ENCODE measurements at regions not wholly inside any gene's neighbourhood (a gene's known extent, or its start where the extent isn't known, plus 50 kb on each side); places are given as distances from the start of the nearest gene placed in this dataset.

GRCh38 chr7:4610768-4611467, 71.2 kb upstream of the FOXK1 start:
- Histone ChIP-seq H3K9me3 (no peaks in the 10 kb centered on the region), H3K27me3 (no peaks in the 10 kb centered on the region), H3K36me3 (no peaks in the 10 kb centered on the region), H3K4me1 (no peaks in the 10 kb centered on the region), H3K4me3 (ENCODE audit: low read depth, low read length) (no peak overlapping the region)
- peak; percentile 49 for DNase-seq
- TF ChIP-seq CTCF (IDR thresholded peaks at IDR 0.05; ENCODE audit: low read depth, low read length), result peak; percentile 76

GRCh38 chr7:4612237-4612636, 69.9 kb upstream of the FOXK1 start:
- no peak for DNase-seq
- Histone ChIP-seq H3K4me1 (no peaks in the 10 kb centered on the region), H3K9me3 (no peaks in the 10 kb centered on the region), H3K4me3 (ENCODE audit: low read depth, low read length) (no peak overlapping the region), H3K36me3 (no peaks in the 10 kb centered on the region), H3K27me3 (no peaks in the 10 kb centered on the region)
- TF ChIP-seq CTCF (IDR thresholded peaks at IDR 0.05; ENCODE audit: low read depth, low read length), result no peak

- Histone ChIP-seq H3K4me3 (ENCODE audit: low read depth, low read length) (no peak overlapping the region), H3K36me3 (no peaks in the 10 kb centered on the region), H3K9me3 (no peaks in the 10 kb centered on the region), H3K27me3 (no peaks in the 10 kb centered on the region), H3K4me1 (no peaks in the 10 kb centered on the region)
- no peak for TF ChIP-seq CTCF (IDR thresholded peaks at IDR 0.05; ENCODE audit: low read depth, low read length)
- no peak for DNase-seq
These were observed 68.9 kb upstream of the FOXK1 start for GRCh38 chr7:4612939-4613841.

GRCh38 chr7:4613846-4614548, 68.1 kb upstream of the FOXK1 start:
- H3K4me1 ChIP-seq, result no peaks in the 10 kb centered on the region
- no peak overlapping the region for H3K4me3 ChIP-seq (ENCODE audit: low read depth, low read length)
- no peaks in the 10 kb centered on the region for H3K36me3 ChIP-seq
- H3K9me3 ChIP-seq, result no peaks in the 10 kb centered on the region
- H3K27me3 ChIP-seq, result no peaks in the 10 kb centered on the region
- no peak for TF ChIP-seq CTCF (IDR thresholded peaks at IDR 0.05; ENCODE audit: low read depth, low read length)
- DNase-seq, result no peak

- no peak for DNase-seq
- Histone ChIP-seq H3K27me3 (no peaks in the 10 kb centered on the region), H3K4me3 (ENCODE audit: low read depth, low read length) (no peak overlapping the region), H3K9me3 (no peaks in the 10 kb centered on the region), H3K36me3 (no peaks in the 10 kb centered on the region), H3K4me1 (no peaks in the 10 kb centered on the region)
- TF ChIP-seq CTCF (IDR thresholded peaks at IDR 0.05; ENCODE audit: low read depth, low read length), result no peak
These were observed 66.0 kb upstream of the FOXK1 start for GRCh38 chr7:4616116-4616515.

Measured in BE2C (cell line).